ENCODE measurements at regions not wholly inside any gene's neighbourhood (a gene's known extent, or its start where the extent isn't known, plus 50 kb on each side); places are given as distances from the start of the nearest gene placed in this dataset.
"Not testable (repeated sequence)": the region's sequence is repeated elsewhere in the genome, so short reads cannot be mapped to it uniquely, and the experiment has no call there.

DNA sequence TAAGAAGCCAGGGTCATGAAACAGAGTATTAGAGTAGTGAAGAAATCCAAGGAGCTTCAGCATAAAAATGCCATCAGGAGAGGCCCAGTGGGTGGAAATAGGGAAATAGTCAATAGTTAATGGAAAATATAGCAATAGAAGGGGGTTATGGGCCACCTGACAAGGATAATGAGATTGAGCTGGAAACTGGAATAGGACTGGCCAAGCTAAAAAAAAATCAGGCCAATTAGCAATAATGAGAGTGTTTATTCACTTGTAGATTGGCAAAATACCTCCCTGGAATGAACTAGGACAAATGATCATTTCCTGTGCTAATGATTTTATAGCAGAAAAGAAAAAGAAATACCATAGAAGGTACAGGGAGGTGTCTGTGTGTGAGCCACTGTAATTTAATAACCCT lies 97.9 kb downstream of the PLCE1 start:
- no peak for DNase-seq

DNA sequence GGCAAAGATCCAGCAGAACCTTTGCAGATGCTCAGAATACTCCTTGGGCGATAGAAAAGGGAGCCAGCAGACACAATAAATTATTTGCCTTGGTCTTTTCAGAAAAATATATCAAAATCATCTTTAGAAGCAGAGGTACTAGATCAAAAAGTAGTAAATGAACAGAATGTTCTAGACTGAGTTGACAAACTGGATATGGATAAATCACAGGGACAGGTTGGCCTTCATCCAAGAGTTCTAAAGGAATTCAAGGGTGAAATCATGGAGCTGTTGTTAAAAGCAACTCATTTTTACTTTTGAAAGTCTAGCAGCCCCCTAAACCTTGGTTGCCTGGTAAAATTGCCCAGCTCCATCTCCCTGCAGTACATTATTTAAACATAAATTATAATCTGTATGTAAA lies 99.1 kb downstream of the PLCE1 start:
- no peak for DNase-seq

DNA sequence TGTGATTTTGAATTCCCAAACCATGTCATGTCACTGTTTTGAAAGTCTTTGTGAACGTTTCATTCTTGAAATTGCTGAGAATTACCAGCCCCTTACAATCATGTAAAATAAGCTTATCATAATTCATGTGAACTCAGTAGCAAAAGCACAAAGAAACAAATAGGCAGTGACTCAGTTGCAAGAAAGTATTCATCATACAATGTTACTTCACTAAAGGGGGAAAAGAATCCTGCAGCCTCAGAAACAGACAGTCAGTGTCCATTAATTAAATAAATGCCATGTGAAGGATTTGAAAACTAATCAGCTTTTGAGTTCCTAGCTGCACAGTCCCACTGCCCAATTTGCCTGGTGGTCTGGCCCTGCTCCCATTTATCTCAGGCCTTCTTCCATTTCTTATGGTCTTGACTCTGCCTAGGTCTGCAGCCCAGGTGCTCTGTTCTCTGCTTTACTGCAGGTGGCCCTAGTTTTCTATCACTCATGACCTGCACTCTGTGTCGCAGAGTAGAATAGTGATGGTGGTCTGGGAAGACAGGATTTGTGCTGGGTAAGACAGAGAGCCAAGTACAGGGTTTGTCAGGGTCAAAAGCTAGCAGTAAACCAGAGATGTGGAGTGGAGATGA lies 99.7 kb downstream of the PLCE1 start:
- DNase-seq, result no peak

DNA sequence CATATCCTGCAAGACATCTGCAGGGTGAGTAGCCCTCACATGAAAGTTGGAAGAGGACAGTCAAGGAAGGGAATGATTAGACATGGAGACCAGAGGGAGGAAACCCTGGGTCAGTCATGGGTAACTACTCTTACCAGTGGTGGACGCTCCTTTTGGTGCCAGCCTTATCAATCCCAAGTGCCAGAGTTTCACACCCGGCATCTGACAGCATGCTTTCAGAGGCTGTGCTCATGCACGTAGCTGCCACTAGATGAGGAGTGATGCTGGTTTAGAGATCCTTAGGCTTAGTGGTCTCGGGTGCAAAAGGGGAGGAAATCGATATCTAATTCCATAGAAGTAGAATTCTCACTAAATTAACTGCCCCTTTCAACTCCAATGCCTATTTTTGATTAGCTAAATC lies 100.8 kb downstream of the PLCE1 start:
- no peak for DNase-seq

GRCh38 chr10:94097656-94098055 lies 103.9 kb downstream of the PLCE1 start:
- no peak for DNase-seq

- no peak for DNase-seq
These were observed 105.2 kb downstream of the PLCE1 start for GRCh38 chr10:94098896-94099295.

DNA sequence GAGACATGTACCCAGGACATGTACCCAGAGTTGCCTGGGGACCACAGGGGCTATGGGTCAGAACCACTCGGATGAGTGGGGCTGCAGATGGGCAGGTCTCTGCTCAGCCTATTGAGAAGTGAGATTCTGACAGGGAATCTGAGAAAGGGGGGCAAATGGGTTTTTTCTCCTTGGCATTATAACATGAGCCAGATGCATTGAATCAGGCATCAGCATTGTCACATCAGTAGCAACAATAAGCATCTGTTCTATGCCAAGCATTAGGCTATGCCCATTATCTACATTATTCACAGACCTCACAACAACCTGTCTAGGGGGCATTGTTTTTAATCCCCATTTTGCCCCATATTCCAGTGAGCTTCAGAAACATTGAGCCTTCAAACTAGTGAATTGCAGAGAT lies 108.2 kb downstream of the PLCE1 start:
- no peak for DNase-seq

GRCh38 chr10:94102436-94102835 lies 108.7 kb downstream of the PLCE1 start:
- DNase-seq, result no peak

GRCh38 chr10:94103192-94103591 lies 109.5 kb downstream of the PLCE1 start:
- no peak for DNase-seq

DNA sequence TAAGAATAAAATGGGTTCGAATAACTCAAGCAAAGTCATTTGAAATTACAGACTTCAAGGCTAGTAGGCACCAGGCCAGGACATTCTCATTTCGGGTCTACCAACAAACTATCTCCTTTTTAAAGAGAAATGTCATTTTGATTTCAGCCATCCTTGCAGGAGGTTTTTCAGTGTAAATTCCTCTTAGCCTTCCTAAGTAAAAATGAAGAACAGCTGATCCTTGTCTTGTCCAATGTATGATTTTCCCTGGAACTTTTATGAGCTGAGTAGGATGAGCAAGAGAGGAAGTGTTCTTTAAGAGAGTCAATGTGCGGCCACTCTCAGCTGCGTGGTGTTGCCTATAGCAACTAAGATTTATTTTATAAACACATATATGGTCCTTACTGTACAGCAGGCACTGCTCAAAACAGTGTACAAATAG lies 110.1 kb downstream of the PLCE1 start:
- DNase-seq, result no peak

DNA sequence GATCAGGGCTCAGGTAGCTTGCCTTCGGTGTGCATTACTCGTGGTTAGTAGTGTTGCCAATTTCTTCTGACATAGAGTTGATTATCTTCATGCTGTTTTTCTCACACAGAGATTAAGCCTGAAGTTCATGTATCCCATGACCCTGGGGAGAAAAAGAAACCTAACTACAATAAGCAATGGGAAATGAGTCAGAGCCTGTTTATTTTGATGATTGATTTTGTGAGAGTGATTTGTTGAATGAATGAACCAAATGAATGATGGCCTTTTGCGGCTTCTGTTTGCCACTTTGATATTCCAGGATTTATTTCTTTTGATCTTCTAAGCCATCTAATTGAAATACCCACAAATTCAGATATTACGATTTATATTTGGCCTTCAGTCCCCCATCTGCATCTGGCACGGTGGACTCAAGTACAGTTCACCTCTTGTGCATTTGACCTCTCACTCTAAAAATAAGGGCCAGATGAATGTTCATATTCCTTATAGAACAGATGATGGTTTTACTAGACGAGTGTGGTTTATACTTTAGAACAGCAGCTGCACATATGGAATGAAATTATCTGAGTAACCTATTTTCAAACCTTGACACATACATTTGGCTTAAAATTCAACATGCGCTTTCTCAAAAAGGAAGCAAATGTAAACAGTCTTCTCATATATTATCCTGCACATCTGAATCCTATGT lies 110.7 kb downstream of the PLCE1 start:
- DNase-seq, result peak; percentile 6

DNA sequence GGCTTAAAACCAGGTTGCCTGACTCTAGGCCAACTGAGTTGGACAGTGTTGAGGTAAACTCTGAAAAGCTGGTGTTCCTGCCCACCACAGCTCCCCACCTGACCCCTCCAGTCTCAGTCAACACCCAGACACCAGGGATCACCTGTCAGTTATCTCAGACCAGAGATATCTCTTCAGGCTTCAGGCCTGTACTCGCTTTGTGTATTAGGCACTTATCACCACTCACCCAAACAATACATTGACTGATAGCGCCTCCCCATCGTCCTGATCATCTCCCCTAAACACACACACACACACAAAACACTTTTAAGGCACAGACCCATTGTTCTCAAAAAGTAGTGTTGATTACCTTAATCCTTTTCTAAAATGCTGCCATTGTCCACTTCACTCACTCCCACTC lies 111.5 kb downstream of the PLCE1 start:
- DNase-seq, result no peak

- no peak for DNase-seq
These were observed 113.5 kb downstream of the PLCE1 start for GRCh38 chr10:94107191-94107590.

GRCh38 chr10:94108200-94108599 lies 114.5 kb downstream of the PLCE1 start:
- peak; percentile 63 for DNase-seq

DNA sequence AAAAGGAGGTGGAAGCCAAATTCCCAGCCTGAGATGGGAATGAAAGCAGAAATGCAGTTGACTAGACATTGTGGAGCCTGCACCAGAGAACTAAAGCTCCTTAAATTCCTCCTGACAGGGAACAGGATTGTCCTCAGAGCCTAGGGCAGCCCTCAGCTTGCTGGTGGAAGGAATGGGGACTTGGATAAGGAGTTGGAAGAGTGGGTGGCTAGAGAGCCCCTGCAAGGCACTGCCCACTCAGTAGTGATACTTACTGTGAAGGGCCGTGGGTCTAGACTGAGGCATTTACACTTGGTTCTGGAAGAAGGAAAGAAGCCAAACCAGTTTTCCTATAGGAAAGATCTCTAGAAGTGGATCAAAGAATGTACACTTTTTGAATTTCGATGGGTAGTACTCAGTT lies 117.6 kb downstream of the PLCE1 start:
- DNase-seq, result no peak

DNA sequence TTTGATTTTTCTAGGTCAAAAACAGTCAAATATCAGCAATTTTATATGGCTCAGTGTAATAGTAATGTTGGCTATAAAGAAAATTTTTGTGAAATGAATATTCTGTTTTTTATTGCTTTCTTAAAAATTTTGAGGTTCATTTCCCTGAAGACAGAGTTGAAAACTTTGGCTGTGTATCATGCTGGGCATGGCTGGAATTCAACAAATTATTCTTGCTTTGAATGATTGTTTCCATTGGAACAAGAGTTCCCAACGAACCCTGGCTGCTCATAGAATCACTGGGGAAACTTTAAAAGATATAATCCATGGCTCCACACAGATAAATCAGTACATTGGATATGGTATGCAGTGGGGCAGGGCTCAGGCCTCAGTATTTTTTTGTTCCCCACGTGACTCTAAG lies 118.6 kb downstream of the PLCE1 start:
- DNase-seq, result no peak

DNA sequence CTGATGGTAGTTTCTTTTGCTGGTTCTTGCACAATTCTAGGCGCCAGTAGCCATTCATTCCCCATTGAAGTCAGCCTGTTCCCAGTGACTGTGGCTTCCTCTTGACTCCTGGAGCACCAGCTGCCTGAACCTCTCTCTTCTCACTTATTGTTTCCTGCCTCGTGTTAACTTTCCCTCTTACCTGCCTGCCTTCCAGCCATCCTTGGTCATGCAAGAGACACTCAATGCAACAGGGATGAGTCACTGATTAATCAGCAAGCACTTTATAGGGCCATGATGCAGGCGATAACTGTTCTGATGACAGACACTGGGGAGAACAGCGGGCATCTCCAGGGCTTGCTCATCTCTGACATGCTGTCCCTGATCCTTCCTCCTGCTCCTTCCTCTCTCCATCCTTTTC lies 122.0 kb downstream of the PLCE1 start:
- DNase-seq, result peak; percentile 40

- peak; percentile 62 for DNase-seq
These were observed 123.1 kb downstream of the PLCE1 start for GRCh38 chr10:94116848-94117247.

- no peak for DNase-seq
These were observed 128.5 kb downstream of the PLCE1 start for GRCh38 chr10:94122211-94122610.

DNA sequence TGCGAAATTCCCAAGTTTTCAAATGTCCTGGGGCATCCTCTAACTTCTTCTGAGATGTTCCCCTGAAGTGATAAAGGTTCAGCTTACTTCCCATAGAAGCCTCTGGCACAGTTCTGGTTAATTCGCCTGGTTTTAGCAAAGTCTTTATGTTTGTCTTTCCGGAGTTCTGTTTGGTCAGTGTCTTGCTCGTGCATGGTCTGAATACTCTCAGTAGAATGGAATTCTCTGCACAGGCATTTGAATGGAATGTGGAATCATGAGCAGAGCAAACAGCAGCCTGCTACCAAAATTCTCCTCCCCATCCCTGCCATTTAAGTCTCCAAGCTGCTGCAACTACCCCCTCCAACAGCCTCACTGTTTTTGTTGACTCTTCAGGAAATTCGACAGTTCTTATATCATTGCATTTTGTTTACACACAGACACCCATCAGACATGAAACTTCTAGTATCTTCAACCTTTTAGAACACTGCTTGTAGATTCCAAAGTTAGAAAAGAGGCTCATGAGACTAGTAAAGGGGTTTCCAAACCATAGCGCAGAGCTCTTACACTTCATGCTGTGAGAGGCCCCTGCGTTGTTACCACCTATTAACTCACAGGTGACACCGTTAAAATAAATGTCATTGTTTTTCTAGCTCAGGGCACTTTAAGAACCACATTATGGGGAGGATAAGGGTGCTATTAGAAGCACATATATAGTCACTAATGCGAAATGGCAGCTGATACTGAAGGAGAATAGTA lies 129.7 kb downstream of the PLCE1 start:
- DNase-seq, result peak; percentile 92

- DNase-seq, result not testable (repeated sequence)
These were observed 130.4 kb downstream of the PLCE1 start for GRCh38 chr10:94124147-94124546.

DNA sequence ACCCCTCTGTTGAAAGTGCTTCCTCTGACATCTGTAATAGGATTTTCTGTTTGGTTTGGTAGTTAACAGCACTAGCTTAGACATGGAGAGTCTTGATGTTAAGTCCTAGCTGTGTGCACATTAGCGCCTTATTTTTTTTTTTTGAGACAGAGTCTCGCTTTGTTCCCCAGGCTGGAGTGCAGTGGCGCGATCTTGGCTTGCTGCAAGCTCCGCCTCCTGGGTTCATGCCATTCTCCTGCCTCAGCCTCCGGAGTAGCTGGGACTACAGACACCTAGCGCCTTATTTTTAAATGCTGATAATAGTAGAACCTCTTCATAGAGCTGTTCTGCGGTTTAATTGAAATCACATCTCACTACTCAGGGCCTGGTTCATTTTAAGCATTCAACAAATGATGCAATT lies 131.5 kb downstream of the PLCE1 start:
- not testable (repeated sequence) for DNase-seq

- peak; percentile 72 for DNase-seq
These were observed 132.1 kb downstream of the PLCE1 start for GRCh38 chr10:94125856-94126255.
